Kidney epithelial cell (primary cell): ENCODE measurements at regions not wholly inside any gene's neighbourhood (a gene's known extent, or its start where the extent isn't known, plus 50 kb on each side); places are given as distances from the start of the nearest gene placed in this dataset.

Source experiments
- DNase-seq: peaks from one replicate; pipeline ENCODE4 v3.0.0-alpha.2; 2010; ENCODE audit warnings: low read depth
- H3K27me3 ChIP-seq: 2 replicates; pipeline ENCODE4 v1.6.0; 2011; ENCODE audit warnings: low read length; ENCODE audit not compliant: control insufficient read depth, insufficient read depth
- H3K36me3 ChIP-seq: 2 replicates; pipeline ENCODE4 v1.5.1; 2011; ENCODE audit warnings: low read length; ENCODE audit not compliant: control insufficient read depth, insufficient read depth
- H3K4me3 ChIP-seq: 2 replicates; pipeline ENCODE4 v1.5.1; 2011; ENCODE audit warnings: low read depth, mild to moderate bottlenecking, control low read depth, low read length
- CTCF ChIP-seq: IDR thresholded peaks from 2 replicates; pipeline ENCODE4 v1.5.1; 2011; ENCODE audit warnings: mild to moderate bottlenecking, moderate library complexity, low read length, control low read depth, inconsistent platforms; ENCODE audit not compliant: insufficient read depth, poor library complexity, severe bottlenecking

DNA sequence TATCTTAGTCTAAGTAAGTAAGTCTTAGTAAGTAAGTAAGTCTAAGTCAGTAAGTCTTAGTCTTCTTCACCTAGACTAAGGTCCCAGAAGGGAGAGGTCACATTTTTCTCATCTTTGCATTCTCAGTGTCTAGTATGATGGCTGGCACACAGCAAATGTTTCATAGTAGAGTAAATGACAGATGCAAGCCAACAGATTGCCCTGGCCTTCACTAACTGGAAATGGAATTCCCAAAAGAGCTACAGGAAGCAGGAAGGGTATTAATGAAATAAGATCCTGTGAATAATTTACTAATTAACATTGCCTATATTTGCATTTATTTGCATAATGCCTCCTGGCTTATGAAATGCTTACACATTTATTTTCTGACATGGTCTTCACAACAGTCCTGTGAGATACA lies 221.6 kb downstream of the RAD51AP2 start:
- DNase-seq, result no peak
- no peak overlapping the region for H3K4me3 ChIP-seq
- no peaks in the 10 kb centered on the region for H3K36me3 ChIP-seq
- TF ChIP-seq CTCF, result no peak
- no peaks in the 10 kb centered on the region for H3K27me3 ChIP-seq

DNA sequence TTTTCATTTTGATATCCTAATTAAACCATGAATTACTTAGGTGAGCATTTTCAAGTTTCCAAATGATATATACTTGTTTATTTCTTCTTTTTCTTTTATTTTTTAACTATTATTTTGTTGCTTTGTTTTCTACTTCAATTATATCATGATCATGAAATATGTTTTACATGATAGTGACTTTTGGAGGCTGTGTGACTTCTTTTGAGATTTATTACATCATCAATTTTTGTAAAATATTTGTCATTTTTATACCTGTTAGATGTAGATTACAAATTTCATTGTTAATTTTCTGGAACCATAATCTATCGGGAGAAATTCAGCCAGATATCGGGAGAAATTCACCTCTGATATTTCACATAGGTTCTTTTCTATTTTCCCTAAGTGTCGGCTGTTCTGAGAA lies 228.6 kb downstream of the RAD51AP2 start:
- Histone ChIP-seq H3K36me3 (no peaks in the 10 kb centered on the region), H3K4me3 (no peak overlapping the region), H3K27me3 (no peaks in the 10 kb centered on the region)
- no peak for TF ChIP-seq CTCF
- DNase-seq, result no peak

DNA sequence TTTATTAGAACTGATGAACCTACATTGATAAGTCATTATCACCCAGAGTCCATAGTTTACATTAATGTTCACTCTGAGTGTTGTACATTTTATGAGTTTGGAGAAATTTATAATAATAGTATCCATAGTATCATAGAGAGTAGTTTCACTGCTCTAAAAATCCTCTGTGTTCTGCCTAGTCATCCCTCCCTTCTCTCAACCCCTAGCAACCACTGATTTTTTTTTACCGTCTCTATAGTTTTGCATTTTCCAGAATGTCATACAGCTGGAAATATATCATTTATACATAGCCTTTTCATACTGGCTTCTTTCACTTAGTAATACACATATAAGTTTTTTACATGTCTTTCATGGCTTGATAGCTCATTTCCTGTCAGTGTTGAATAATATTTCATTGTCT lies 231.1 kb downstream of the RAD51AP2 start:
- H3K27me3 ChIP-seq, result no peaks in the 10 kb centered on the region
- no peak for TF ChIP-seq CTCF

GRCh38 chr2:17282826-17283225 lies 235.4 kb downstream of the RAD51AP2 start:
- no peaks in the 10 kb centered on the region for H3K27me3 ChIP-seq
- H3K4me3 ChIP-seq, result no peak overlapping the region
- no peaks in the 10 kb centered on the region for H3K36me3 ChIP-seq
- no peak for DNase-seq
- no peak for TF ChIP-seq CTCF

More for the DNA sequence above, 231.1 kb downstream of the RAD51AP2 start:
- no peak overlapping the region for H3K4me3 ChIP-seq
- no peaks in the 10 kb centered on the region for H3K36me3 ChIP-seq
- DNase-seq, result no peak

- DNase-seq, result no peak
- Histone ChIP-seq H3K27me3 (no peaks in the 10 kb centered on the region), H3K36me3 (no peaks in the 10 kb centered on the region), H3K4me3 (no peak overlapping the region)
- TF ChIP-seq CTCF, result no peak
These were observed 236.0 kb downstream of the RAD51AP2 start for GRCh38 chr2:17282245-17282644.

- no peak for DNase-seq
- H3K4me3 ChIP-seq, result no peak overlapping the region
- no peaks in the 10 kb centered on the region for H3K36me3 ChIP-seq
- no peaks in the 10 kb centered on the region for H3K27me3 ChIP-seq
- no peak for TF ChIP-seq CTCF
These were observed 242.0 kb downstream of the RAD51AP2 start for GRCh38 chr2:17276220-17276619.
